Skeletal muscle tissue (tissue), 3 donors: ENCODE measurements at regions not wholly inside any gene's neighbourhood (a gene's known extent, or its start where the extent isn't known, plus 50 kb on each side); places are given as distances from the start of the nearest gene placed in this dataset.

ENCODE experiments used
- H3K27ac ChIP-seq: one replicate; pipeline ENCODE4 v1.7.0; 2013; ENCODE audit warnings: mild to moderate bottlenecking, low read depth, low read length, inconsistent platforms
- H3K27me3 ChIP-seq, 3 donors: one replicate each; pipeline ENCODE4 v1.7.0; 2013; ENCODE audit warnings: low read length in 3 of 3; ENCODE audit not compliant: control insufficient read depth in 3 of 3, insufficient read depth in 3 of 3
- H3K36me3 ChIP-seq, 3 donors: one replicate each; pipeline ENCODE4 v1.7.0; 2013; ENCODE audit warnings: low read length in 3 of 3; ENCODE audit not compliant: control insufficient read depth in 3 of 3, insufficient read depth in 3 of 3
- H3K4me1 ChIP-seq, 3 donors: one replicate each; pipeline ENCODE4 v1.7.0; 2013; ENCODE audit warnings: low read length in 3 of 3, mild to moderate bottlenecking in 3 of 3; ENCODE audit not compliant: control insufficient read depth in 3 of 3, insufficient read depth in 3 of 3
- H3K4me3 ChIP-seq, 3 donors: one replicate each; pipeline ENCODE4 v1.7.0; 2013; ENCODE audit warnings: low read length in 3 of 3
- H3K9ac ChIP-seq, 3 donors: one replicate each; pipeline ENCODE4 v1.7.0; 2013; ENCODE audit warnings: low read length in 3 of 3, mild to moderate bottlenecking in 3 of 3, moderate library complexity in 2 of 3, low read depth in 1 of 3
- H3K9me3 ChIP-seq, 3 donors: one replicate each; pipeline ENCODE4 v1.7.0; 2013; ENCODE audit warnings: low read length in 3 of 3; ENCODE audit not compliant: control insufficient read depth in 3 of 3
- donor health status: Osteomylitis.

DNA sequence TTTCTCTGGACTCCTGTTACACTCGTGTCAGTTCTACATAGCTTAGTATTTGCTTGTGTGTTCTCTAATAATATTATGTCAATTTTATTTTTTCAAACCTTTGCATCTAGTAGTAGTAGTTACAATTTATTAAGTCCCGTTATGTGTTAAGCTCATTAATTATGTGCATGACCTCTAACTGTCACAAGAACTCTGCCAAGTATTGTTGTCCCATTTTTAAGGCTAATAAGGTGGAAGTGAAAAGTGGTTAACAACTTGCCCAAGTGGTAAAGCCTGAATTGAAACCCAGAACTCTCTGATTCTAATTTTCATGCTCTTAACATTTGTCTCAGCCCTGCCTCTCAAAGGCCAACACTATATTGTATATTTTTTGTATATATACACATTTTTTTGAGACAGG is 221.6 kb downstream of the DMRT2 start:
- no peak overlapping the region for H3K4me3 ChIP-seq
- no peaks in the 10 kb centered on the region for H3K36me3 ChIP-seq
- no peak overlapping the region for H3K9ac ChIP-seq
- peaks cover 0 to 2% (median 0%) of the 10 kb centered on the region in 3 donors for H3K4me1 ChIP-seq
- no peak overlapping the region for H3K27ac ChIP-seq
- no peaks in the 10 kb centered on the region for H3K9me3 ChIP-seq
- no peaks in the 10 kb centered on the region for H3K27me3 ChIP-seq

DNA sequence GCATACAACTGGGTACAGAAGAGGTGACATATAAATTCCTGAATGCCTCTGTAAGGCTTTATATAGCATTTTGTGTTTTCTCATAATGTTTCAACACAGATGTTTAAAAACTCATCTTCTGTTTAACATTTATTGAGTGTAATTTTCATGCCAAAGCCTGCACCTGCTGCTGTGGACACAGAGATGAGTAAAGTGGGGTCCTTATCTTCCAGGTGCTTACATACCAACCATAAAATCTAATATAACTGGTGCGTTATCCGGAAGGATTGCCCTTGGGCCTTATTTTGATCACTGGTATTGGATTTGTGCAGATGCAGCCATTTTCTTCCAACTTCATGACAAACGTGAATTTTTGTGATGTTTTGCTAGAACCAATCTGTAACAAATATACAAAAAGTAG is 222.3 kb downstream of the DMRT2 start:
- Histone ChIP-seq H3K27me3 (no peaks in the 10 kb centered on the region), H3K4me1 (peaks cover 0 to 2% (median 0%) of the 10 kb centered on the region in 3 donors), H3K9ac (no peak overlapping the region), H3K9me3 (no peaks in the 10 kb centered on the region), H3K36me3 (no peaks in the 10 kb centered on the region), H3K4me3 (no peak overlapping the region), H3K27ac (no peak overlapping the region)

DNA sequence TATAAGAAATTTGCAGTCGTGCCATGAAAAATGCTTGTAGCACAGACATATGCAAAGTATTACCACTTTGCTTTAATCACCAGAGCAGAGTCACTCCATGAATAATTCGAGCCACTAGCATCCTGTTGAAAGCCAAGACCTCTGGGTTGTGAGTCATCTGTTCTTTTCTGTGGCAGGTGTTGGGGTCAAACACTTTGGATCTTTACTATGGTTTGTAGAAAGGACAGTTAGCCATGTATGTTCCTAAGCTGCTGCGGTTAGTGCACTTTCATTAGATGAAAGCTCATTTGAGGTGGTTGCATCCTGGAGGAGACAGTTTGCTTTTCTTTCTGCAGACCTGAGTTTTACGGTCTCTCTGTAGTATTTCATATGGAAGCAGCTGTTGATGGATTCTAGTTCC is 223.7 kb downstream of the DMRT2 start:
- H3K4me1 ChIP-seq, result peaks cover 0 to 2% (median 0%) of the 10 kb centered on the region in 3 donors
- H3K27ac ChIP-seq, result no peak overlapping the region
- no peaks in the 10 kb centered on the region for H3K27me3 ChIP-seq
- no peaks in the 10 kb centered on the region for H3K9me3 ChIP-seq
- H3K36me3 ChIP-seq, result no peaks in the 10 kb centered on the region
- H3K4me3 ChIP-seq, result no peak overlapping the region
- H3K9ac ChIP-seq, result no peak overlapping the region

DNA sequence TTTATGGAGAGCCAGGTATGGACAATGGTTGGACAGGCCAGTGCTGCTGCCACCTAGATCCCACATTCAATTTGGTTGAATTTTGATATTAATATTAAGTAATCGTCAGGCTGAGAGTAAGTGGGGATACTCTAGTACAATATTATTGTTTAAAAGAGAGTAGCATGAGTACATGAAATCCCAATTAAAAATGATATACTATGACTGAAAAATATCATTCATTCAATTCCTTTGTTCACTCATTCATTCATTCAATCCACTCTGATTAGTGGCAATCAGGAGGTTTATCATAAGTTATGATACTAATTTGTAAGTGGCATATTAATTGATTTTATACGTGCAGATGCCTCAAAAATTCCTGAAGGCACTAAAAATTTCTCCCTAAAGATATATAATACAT is 224.2 kb downstream of the DMRT2 start:
- Histone ChIP-seq H3K9me3 (no peaks in the 10 kb centered on the region), H3K27me3 (no peaks in the 10 kb centered on the region), H3K9ac (no peak overlapping the region), H3K27ac (no peak overlapping the region), H3K4me1 (peaks cover 0 to 2% (median 0%) of the 10 kb centered on the region in 3 donors), H3K4me3 (no peak overlapping the region), H3K36me3 (no peaks in the 10 kb centered on the region)

DNA sequence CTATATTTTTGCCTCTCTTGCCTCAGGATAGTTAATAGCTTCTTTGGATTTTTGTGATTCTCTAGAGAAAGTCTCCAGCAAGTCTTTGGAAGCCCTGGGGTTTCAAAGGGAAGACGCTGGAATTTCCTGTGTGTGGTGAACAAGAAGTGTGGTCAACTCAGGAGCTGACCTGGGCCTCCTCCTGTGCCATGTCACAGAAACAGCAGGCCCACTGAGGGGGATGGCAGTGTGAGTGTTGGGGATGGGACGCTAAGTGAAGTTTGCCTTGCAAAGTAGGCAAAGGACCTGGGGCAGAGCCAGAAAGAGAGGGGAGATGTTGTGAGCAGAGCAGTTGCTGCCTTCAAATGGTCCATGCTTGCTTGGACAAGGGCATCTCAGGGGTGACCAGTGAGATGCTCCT is 226.3 kb downstream of the DMRT2 start:
- Histone ChIP-seq H3K27ac (no peak overlapping the region), H3K4me3 (no peak overlapping the region)

DNA sequence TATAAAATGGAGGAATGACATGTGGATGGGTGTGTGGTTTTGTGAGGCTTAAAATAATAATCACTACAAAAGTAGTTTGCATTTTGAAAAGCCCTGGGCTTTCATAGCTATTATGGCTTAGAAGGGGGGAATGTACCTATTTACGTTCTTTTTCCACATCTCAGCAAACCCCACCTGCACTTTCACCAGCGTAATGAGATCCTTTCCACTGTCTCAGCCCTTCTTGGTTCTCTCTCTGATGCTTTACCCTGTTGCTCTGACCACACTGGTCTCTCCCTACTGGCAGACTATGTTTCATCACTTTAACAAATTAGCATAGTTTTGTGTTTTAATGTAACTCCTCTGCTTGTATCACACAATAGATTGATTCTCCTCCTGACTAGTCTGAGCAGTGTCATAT is 234.6 kb downstream of the DMRT2 start:
- peaks cover 0 to 2% (median 0%) of the 10 kb centered on the region in 3 donors for H3K9me3 ChIP-seq
- no peak overlapping the region for H3K27ac ChIP-seq
- no peaks in the 10 kb centered on the region for H3K4me1 ChIP-seq
- no peaks in the 10 kb centered on the region for H3K36me3 ChIP-seq
- H3K4me3 ChIP-seq, result no peak overlapping the region
- H3K9ac ChIP-seq, result no peak overlapping the region
- no peaks in the 10 kb centered on the region for H3K27me3 ChIP-seq

More for the DNA sequence above, 226.3 kb downstream of the DMRT2 start:
- Histone ChIP-seq H3K4me1 (peaks cover 0 to 2% (median 0%) of the 10 kb centered on the region in 3 donors), H3K9ac (no peak overlapping the region), H3K36me3 (no peaks in the 10 kb centered on the region), H3K27me3 (no peaks in the 10 kb centered on the region), H3K9me3 (no peaks in the 10 kb centered on the region)

DNA sequence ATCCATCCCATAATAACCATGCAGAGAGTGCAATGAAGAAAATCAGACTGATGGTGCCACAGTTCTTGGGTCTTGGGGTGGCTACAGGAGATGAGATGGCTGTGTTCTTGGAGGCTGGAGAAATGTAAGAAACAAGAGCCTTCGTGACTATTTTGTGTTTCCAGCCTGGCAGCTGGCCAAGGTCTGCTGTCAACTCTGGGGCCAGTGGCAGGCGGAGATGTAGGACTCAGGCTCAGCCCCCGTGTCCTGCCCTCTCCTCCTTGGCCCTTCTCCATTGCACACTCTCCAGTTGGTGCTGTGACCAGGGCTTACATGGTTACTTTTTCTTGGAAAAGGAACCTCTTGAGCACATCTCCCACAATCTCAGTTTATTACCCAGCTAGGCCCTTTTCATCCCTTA is 235.4 kb downstream of the DMRT2 start:
- no peak overlapping the region for H3K27ac ChIP-seq
- H3K9me3 ChIP-seq, result peaks cover 0 to 2% (median 0%) of the 10 kb centered on the region in 3 donors
- H3K9ac ChIP-seq, result no peak overlapping the region
- no peaks in the 10 kb centered on the region for H3K36me3 ChIP-seq
- no peaks in the 10 kb centered on the region for H3K27me3 ChIP-seq
- H3K4me1 ChIP-seq, result no peaks in the 10 kb centered on the region
- H3K4me3 ChIP-seq, result no peak overlapping the region

DNA sequence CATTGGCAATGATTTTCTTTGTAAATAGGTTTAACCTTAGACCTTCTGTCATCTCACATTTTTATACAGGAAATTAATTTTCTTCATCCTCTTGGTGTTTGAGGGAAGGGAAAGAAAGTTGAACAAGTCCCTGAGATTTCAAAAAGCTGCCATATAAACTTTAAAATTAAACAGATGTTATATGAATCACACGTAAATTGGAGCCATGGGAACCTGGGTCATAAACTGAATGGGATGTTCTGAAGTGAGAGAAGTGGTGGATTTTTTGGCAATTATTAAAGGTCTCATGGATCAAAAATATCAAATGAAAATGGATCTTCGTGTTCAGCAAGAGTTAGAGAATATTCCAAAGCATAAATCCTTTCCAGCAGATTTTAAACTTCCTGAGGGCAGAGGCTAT is 242.2 kb downstream of the DMRT2 start:
- no peak overlapping the region for H3K27ac ChIP-seq
- H3K36me3 ChIP-seq, result no peaks in the 10 kb centered on the region
- H3K4me3 ChIP-seq, result no peak overlapping the region
- H3K9ac ChIP-seq, result no peak overlapping the region
- H3K9me3 ChIP-seq, result no peaks in the 10 kb centered on the region
- H3K27me3 ChIP-seq, result no peaks in the 10 kb centered on the region
- no peaks in the 10 kb centered on the region for H3K4me1 ChIP-seq

DNA sequence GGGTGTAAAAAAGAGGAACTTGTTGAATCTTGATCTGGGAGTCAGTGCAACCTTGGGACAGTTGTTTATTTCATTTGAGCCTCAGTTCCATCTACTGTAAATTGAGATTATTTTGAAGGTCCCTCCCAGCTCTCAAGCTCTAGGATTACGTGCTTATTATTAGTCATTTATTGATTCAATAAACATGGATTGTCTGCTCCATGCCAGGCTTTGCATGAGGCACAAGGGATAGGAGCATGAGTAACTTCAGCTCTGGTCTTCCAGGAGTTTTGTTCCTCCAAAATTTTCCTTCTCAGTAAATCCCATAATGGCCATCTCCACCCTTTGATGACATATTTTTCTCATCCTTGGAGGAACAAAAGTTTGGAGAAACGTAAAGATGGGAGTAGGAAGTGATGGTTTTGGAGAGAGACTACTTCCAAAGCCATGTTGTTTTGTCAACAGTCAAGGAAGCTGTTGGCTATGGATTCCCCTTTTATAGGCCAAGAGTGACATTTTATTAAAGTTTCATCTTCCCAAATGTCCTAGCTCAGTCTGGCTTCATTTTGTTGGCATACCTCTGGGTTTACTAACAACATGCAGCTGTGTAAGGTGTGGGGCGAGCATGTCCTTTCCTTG is 244.6 kb downstream of the DMRT2 start:
- H3K4me3 ChIP-seq, result no peak overlapping the region
- no peaks in the 10 kb centered on the region for H3K27me3 ChIP-seq
- H3K27ac ChIP-seq, result no peak overlapping the region
- no peaks in the 10 kb centered on the region for H3K4me1 ChIP-seq
- H3K9me3 ChIP-seq, result no peaks in the 10 kb centered on the region
- no peaks in the 10 kb centered on the region for H3K36me3 ChIP-seq
- H3K9ac ChIP-seq, result no peak overlapping the region

DNA sequence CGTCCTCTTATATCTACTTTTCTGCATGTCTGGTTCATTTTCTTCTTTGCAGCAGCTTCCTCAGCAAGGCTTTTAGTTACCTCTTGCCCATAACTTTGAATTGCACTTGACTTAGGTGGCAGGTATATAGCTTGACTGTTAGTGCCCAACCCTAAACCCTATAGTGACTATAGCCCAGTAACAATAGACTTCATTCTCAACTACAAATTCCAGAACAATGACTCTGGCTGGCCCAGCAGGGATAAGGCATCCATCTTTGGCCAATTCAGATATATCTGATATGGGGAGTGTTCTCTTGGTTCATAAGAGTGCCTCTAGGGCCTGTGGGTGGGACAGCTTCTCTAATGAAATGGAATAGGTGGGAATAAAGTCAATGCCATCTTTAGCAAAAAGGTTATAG is 246.2 kb downstream of the DMRT2 start:
- H3K27ac ChIP-seq, result no peak overlapping the region
- H3K36me3 ChIP-seq, result no peaks in the 10 kb centered on the region
- H3K9me3 ChIP-seq, result no peaks in the 10 kb centered on the region
- no peak overlapping the region for H3K9ac ChIP-seq
- no peaks in the 10 kb centered on the region for H3K27me3 ChIP-seq
- no peak overlapping the region for H3K4me3 ChIP-seq
- H3K4me1 ChIP-seq, result no peaks in the 10 kb centered on the region
